HG02885 (cell line): ENCODE measurements at regions not wholly inside any gene's neighbourhood (a gene's known extent, or its start where the extent isn't known, plus 50 kb on each side); places are given as distances from the start of the nearest gene placed in this dataset.
"Not testable (repeated sequence)": the region's sequence is repeated elsewhere in the genome, so short reads cannot be mapped to it uniquely, and the experiment has no call there.

ENCODE experiments used
- ATAC-seq: cut with Tn5 transposase; IDR thresholded peaks from one replicate; pipeline ENCODE4 v1.9.1; 2021; ENCODE audit warnings: mild to moderate bottlenecking; ENCODE audit not compliant: unreplicated experiment, poor library complexity

- ATAC-seq: no peak
These were observed 121.1 kb downstream of the PDCD6IP start for GRCh38 chr3:33919312-33920120.

GRCh38 chr3:33920511-33920910 lies 122.1 kb downstream of the PDCD6IP start:
- ATAC-seq: no peak

DNA sequence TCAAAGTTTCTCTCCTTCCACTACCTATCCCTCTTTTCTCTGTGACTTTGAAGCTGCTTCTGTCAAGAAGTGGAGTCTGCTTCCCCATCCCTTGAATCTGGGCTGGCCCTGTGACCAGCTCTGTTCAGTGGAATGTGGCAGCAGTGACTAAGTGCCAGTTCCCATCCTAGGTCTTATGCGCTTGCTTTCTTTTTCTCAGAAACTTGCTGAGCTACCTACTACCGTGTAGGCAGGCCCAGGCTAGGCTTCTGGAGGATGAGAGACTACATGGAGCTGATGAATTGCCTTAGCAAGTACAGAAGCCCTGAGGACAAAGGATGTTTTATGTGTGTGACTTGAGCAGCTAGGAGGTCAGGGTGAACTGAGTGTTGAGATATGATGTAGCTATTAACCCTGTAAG lies 123.2 kb downstream of the PDCD6IP start:
- no peak for ATAC-seq

DNA sequence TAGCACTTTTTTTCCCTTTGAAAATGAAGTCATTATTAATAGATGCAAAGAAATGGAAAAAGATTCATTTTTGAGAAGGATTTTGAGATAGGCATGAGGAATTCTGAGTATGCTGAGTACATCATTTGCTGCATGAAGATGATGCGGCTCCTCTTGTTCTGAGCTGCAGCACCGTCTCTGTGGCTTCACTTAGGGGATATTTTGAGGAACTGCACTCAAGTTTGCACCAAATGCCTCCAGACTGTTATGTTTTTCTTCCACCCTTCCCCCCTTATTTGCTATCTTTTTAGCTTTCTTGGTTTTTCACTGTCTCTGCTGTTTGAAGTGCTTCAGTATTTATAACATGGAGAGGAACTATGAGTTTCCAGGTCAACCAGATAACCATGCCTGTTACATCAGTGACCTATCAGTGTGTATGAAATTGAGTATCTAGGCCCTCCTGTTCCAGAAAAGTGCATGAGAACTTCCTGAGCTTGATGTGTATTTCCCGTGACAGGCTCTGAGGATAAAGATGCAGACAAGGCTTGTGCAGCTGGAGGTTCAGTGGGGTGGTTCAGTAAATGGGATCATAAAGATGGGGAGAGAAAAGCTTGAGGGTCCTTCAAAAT lies 128.7 kb downstream of the PDCD6IP start:
- ATAC-seq: no peak

DNA sequence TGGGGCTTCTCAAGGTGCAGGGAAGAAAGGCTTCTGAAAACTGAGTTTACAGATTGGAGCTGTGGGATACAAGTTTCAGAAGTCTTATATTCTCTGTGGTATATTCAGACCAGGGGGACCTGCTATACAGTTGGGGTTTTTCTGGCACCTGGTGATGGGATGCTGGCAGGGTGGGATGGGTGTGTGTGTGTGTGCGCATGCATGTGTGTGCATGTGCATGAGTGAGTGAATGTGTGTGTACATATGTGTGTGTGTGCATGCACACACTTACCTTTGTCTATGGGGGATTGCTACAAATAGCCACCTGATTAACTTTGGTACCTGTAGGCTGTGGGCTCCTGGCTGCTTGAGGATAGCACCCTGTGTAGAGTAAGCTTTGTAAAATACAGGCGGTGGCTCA lies 131.4 kb downstream of the PDCD6IP start:
- no peak for ATAC-seq

GRCh38 chr3:33931512-33931911 lies 133.1 kb downstream of the PDCD6IP start:
- ATAC-seq: no peak

- no peak for ATAC-seq
These were observed 133.8 kb downstream of the PDCD6IP start for GRCh38 chr3:33932010-33932764.

GRCh38 chr3:33936171-33936920 lies 137.9 kb downstream of the PDCD6IP start:
- no peak for ATAC-seq

DNA sequence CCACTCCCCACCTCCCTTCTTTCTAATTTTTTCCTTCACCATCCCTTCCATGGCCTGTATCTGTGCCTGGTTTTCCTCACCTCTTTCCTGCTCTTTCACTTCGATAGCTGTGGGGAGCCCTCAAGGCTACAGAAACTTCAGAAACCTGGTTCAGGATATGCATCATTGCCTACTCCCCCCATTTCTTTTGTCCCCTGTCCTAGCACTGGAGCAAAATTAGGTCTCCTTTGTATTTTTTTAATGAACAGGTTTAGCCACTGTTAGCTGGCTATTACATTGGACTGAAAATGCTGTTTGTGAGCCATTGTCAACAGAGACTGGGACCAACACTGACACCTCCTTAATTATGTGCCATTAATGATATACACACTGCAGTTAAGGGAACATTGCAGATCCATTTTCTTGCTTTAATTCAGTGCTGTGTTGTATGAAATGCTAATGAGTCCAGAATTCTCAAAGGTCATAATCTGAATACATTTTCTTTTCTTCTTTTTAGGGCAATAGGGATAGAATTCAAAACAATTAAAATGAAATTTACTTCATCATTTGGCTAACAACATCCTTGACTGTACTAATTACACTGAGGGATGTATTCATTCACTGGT lies 138.6 kb downstream of the PDCD6IP start:
- ATAC-seq: no peak

DNA sequence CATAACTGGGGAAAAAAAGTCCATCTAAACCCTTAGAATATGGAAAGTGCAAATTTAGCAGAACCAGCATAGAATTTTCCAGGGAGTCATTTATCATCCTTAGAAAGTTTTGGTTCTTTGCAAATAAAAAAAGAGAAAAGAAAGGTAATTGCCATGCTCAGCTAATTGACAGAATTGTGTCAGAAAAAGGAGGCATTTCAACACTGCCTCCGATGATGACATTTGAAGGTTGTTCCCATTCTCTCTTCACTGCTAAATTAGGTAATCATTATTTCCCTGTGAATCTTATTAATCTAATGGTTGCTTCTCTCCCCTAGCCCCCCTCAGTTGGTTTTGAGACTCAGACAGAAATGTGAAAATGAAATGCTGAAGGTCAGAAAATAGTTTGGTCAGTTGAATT lies 139.2 kb downstream of the PDCD6IP start:
- ATAC-seq: no peak

GRCh38 chr3:33940149-33940548 lies 141.7 kb downstream of the PDCD6IP start:
- ATAC-seq: no peak

DNA sequence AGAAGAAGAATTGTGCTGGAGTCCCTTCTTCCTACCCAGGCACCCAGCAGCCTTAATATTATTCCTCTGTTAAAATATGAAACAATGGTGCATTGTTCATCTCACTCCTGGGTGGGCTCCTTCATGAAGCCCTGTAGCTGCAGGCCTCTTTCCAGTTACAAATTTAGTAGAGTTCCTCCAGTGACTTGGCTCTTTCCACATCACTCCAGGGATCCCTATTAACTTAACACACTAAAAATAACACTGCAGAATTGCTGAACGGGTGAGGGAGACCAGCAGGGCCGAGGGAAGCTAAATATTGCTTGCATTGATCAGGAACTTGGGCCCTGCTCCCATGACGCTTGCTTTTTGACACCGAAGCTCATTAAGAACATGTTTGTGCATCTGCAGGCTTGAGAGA lies 142.3 kb downstream of the PDCD6IP start:
- ATAC-seq: no peak

DNA sequence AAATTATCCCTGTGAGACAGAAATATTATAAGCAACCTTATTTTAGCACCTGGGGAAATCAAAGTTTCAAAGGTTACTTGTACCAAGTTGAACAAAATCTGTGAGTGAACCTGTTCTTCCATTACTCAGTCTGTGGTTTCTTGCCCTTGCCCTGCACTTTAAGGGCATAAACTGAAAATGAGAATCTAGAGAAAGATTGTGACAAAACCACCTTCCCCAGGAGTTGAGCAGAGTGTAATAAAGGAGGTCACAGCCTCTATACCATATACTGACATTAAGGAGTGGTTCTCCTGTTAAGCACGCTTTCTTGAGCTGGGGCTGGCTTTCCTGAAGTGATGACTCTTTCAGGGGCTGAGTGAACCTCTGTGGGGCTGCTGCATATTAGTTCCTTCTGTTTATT lies 143.4 kb downstream of the PDCD6IP start:
- ATAC-seq: no peak

GRCh38 chr3:33942483-33943150 lies 144.2 kb downstream of the PDCD6IP start:
- no peak for ATAC-seq

GRCh38 chr3:33943277-33943676 lies 144.8 kb downstream of the PDCD6IP start:
- no peak for ATAC-seq

DNA sequence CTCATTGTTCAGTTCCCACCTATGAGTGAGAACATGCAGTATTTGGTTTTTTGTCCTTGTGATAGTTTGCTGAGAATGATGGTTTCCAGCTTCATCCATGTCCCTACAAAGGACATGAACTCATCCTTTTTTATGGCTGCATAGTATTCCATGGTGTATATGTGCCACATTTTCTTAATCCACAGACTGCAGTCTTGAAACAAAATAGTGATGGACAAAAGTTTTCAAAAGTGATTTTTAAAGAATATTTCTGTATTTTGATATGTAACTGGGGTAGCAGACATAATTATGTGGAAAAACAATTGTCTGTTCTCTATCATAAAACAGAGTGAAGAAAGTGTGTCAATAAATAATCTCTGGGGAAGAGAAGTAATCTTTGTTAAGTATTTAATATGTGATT lies 148.2 kb downstream of the PDCD6IP start:
- not testable (repeated sequence) for ATAC-seq

- ATAC-seq: no peak
These were observed 149.1 kb downstream of the PDCD6IP start for GRCh38 chr3:33947272-33948195.

GRCh38 chr3:33949074-33949473 lies 150.6 kb downstream of the PDCD6IP start:
- ATAC-seq: no peak

- no peak for ATAC-seq
These were observed 156.5 kb downstream of the PDCD6IP start for GRCh38 chr3:33954956-33955355.
